ENCODE measurements at regions not wholly inside any gene's neighbourhood (a gene's known extent, or its start where the extent isn't known, plus 50 kb on each side); places are given as distances from the start of the nearest gene placed in this dataset.

DNA sequence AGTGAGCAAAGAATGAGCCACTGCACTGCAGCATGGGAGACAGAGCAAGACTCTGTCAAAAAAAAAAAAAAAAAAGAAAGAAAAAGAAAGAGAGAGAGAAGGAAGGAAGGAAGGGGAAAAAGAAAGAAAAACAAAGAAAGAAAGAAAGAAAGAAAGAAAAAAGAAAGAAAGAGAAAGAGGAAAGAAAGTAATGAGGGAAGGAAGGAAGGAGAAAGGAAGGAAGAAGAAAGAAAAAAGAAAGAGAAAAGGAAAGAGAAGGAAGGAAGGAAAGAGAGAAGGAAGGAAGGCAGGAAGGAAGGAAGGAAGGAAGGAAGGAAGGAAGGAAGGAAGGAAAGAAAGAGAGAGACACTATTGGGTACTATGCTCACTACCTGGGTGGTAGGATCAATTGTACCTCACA, 122.2 kb upstream of the ERCC4 start:
- no peak for DNase-seq (ENCODE audit: low spot score)
- Histone ChIP-seq H2AFZ (ENCODE audit: low read length) (no peak overlapping the region), H3K27me3 (ENCODE audit: control insufficient read depth in 1 of 2, insufficient read depth in 2 of 2, low read length in 2 of 2) (peaks cover 0 to 8% of the 10 kb centered on the region in 2 experiments; a peak in 1 of 5 replicates), H3K4me3 (replicated peaks in 1 of 3; ENCODE audit: insufficient read depth in 1 of 3, low read depth in 2 of 3, low read length in 3 of 3) (no peak overlapping the region), H3K36me3 (replicated peaks in 1 of 2; ENCODE audit: control insufficient read depth in 1 of 2, insufficient read depth in 2 of 2, low read length in 2 of 2) (no peaks in the 10 kb centered on the region), H3K4me1 (ENCODE audit: insufficient read depth, low read length) (no peaks in the 10 kb centered on the region), H4K20me1 (ENCODE audit: insufficient read depth, low read length) (no peaks in the 10 kb centered on the region), H3K27ac (ENCODE audit: extremely low read length, insufficient read depth, low read length) (no peak overlapping the region), H3K4me2 (ENCODE audit: low read depth, low read length) (no peak overlapping the region), H3K79me2 (ENCODE audit: insufficient read depth, low read length) (no peaks in the 10 kb centered on the region), H3K9ac (ENCODE audit: insufficient read depth, low read depth, low read length) (no peak overlapping the region), H3K9me3 (ENCODE audit: low read length) (no peaks in the 10 kb centered on the region)
- ChIA-PET CTCF (ENCODE audit: low intra/inter-chr PET ratio, low total read pairs) (no interaction called here), POLR2A (no interaction called here)
- no TSS peak for BruUV-seq (replicated peaks)
- intact Hi-C loops (cut with micrococcal nuclease; ENCODE audit: unreplicated experiment) (no loop called here), in situ Hi-C loops (cut with HindIII; ENCODE audit: extremely low pct_ligation_motif_present, low pct_unique_long_range_greater_than_20kb) (no loop called here)
- FAIRE-seq: no peak
- ATAC-seq: no peak
- TF ChIP-seq, protein P1, sequence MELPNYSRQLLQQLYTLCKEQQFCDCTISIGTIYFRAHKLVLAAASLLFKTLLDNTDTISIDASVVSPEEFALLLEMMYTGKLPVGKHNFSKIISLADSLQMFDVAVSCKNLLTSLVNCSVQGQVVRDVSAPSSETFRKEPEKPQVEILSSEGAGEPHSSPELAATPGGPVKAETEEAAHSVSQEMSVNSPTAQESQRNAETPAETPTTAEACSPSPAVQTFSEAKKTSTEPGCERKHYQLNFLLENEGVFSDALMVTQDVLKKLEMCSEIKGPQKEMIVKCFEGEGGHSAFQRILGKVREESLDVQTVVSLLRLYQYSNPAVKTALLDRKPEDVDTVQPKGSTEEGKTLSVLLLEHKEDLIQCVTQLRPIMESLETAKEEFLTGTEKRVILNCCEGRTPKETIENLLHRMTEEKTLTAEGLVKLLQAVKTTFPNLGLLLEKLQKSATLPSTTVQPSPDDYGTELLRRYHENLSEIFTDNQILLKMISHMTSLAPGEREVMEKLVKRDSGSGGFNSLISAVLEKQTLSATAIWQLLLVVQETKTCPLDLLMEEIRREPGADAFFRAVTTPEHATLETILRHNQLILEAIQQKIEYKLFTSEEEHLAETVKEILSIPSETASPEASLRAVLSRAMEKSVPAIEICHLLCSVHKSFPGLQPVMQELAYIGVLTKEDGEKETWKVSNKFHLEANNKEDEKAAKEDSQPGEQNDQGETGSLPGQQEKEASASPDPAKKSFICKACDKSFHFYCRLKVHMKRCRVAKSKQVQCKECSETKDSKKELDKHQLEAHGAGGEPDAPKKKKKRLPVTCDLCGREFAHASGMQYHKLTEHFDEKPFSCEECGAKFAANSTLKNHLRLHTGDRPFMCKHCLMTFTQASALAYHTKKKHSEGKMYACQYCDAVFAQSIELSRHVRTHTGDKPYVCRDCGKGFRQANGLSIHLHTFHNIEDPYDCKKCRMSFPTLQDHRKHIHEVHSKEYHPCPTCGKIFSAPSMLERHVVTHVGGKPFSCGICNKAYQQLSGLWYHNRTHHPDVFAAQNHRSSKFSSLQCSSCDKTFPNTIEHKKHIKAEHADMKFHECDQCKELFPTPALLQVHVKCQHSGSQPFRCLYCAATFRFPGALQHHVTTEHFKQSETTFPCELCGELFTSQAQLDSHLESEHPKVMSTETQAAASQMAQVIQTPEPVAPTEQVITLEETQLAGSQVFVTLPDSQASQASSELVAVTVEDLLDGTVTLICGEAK (IDR thresholded peaks at IDR 0.05): 0 out of 2 replicates have a peak, but pooled peaks have one; percentile 7
- TF ChIP-seq, protein P1 (CRISPR knock-in tag; IDR thresholded peaks at IDR 0.05): no peak
- TF ChIP-seq ATM (IDR thresholded peaks at IDR 0.05; ENCODE audit: borderline replicate concordance) (0 out of 2 replicates have a peak, but pooled peaks have one; percentile 39), FOXA1 (IDR thresholded peaks at IDR 0.05) (no peak), FOXA1 (CRISPR knock-in tag; IDR thresholded peaks at IDR 0.05) (no peak)
